Endothelial cell of umbilical vein (primary cell): ENCODE measurements at regions not wholly inside any gene's neighbourhood (a gene's known extent, or its start where the extent isn't known, plus 50 kb on each side); places are given as distances from the start of the nearest gene placed in this dataset.

Experiments used
- CTCF ChIP-seq, 2 donors: IDR thresholded peaks; 1 replicate in 1 of 2; 2 replicates in 1 of 2; pipeline ENCODE4 v1.5.1; 2011; ENCODE audit warnings: low read length in 2 of 2, mild to moderate bottlenecking in 2 of 2, moderate library complexity in 2 of 2, control low read depth in 1 of 2, inconsistent platforms in 1 of 2, low read depth in 1 of 2; ENCODE audit not compliant: insufficient read depth in 1 of 2; ENCODE audit errors: extremely low read depth in 1 of 2
- EZH2 ChIP-seq: IDR thresholded peaks from 2 replicates; pipeline ENCODE4 v1.6.1; 2012; ENCODE audit warnings: borderline replicate concordance, low read depth, mild to moderate bottlenecking, moderate library complexity, low read length, inconsistent platforms; ENCODE audit not compliant: severe bottlenecking
- FOS ChIP-seq: IDR thresholded peaks from 2 replicates; pipeline ENCODE4 v1.6.1; 2011; ENCODE audit warnings: mild to moderate bottlenecking, low read length, moderate library complexity, borderline replicate concordance; ENCODE audit not compliant: insufficient read depth
- GATA2 ChIP-seq: IDR thresholded peaks from 2 replicates; pipeline ENCODE4 v1.7.0; 2011; ENCODE audit warnings: low read depth, mild to moderate bottlenecking, moderate library complexity, mixed read lengths, low read length; ENCODE audit not compliant: insufficient read length, insufficient read depth
- JUN ChIP-seq: IDR thresholded peaks from 2 replicates; pipeline ENCODE4 v1.6.1; 2011; ENCODE audit warnings: borderline replicate concordance, low read depth; ENCODE audit not compliant: insufficient read length, insufficient read depth
- MAX ChIP-seq: IDR thresholded peaks from 2 replicates; pipeline ENCODE4 v1.6.1; 2011; ENCODE audit not compliant: insufficient read depth, insufficient read length
- MYC ChIP-seq: IDR thresholded peaks from one replicate; pipeline ENCODE4 v1.6.1; 2011; ENCODE audit warnings: mild to moderate bottlenecking, low read depth, low read length
- POLR2A ChIP-seq: IDR thresholded peaks from 2 replicates; pipeline ENCODE4 v1.6.1; 2012; ENCODE audit warnings: low read depth, mild to moderate bottlenecking, control low read depth, low read length
- POLR2AphosphoS5 ChIP-seq: IDR thresholded peaks from 2 replicates; pipeline ENCODE4 v1.6.1; 2012; ENCODE audit warnings: low read depth, mild to moderate bottlenecking, control low read depth, low read length, moderate library complexity; ENCODE audit not compliant: insufficient read depth

DNA sequence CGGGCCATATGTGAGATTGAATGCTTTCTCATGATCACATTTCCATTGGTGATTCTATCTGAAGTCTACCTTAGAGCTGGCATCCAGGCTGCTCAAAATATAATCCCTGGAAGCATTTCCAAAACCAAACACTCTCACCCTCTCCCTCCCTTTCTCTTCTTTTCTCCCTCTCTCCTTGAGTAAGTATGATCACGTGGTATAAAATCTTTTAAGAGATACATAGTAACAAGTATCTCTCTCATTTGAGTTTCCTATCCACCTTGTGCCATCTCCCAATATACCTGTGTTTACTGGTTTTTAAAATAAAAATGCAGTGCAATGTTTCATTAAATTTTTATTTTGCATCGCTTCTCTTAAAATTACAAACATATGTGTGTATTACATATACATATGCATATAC, 350.9 kb upstream of the KCNH8 start:
- TF ChIP-seq CTCF (IDR thresholded peaks at IDR 0.05; ENCODE audit: extremely low read depth in 1 of 2, insufficient read depth in 1 of 2, low read depth in 1 of 2, low read length in 2 of 2) (no peak), FOS (no peak), POLR2AphosphoS5 (no peak), POLR2A (no peak), MAX (no peak), EZH2 (no peak), MYC (no peak), GATA2 (no peak), JUN (no peak)
